HepG2 (cell line): ENCODE measurements at regions not wholly inside any gene's neighbourhood (a gene's known extent, or its start where the extent isn't known, plus 50 kb on each side); places are given as distances from the start of the nearest gene placed in this dataset.

Experiments used
- ATAC-seq: fragments of 200-7000 bp; cut with Tn5 transposase; 3 replicates; pipeline ENCODE4 v1.9.1; 2020; ENCODE audit warnings: mild to moderate bottlenecking, moderate library complexity
- BruUV-seq: library from RNA; stranded (reverse); fragments of 400-500 nt; replicated peaks from 2 replicates; lab custom pipeline; 2021; lab: Mats Ljungman, UMichigan
- CTCF ChIA-PET: fragments of 300-600 bp; formaldehyde crosslinking; extraction: SDS; loops from one replicate; lab custom pipeline; 2021; ENCODE audit warnings: low total read pairs, inconsistent platforms, low intra/inter-chr PET ratio; lab: Yijun Ruan, JAX
- POLR2A ChIA-PET: fragments of 350-600 bp; sonication (Branson Sonifier 250); formaldehyde crosslinking; loops from one replicate; lab custom pipeline; 2020; ENCODE audit warnings: antibody characterized with exemption, inconsistent platforms; lab: Yijun Ruan, JAX
- DNase-seq: peaks from one replicate; pipeline ENCODE4 v3.0.0-alpha.2; 2015; ENCODE audit warnings: low spot score
- FAIRE-seq: peaks from 3 replicates; lab custom pipeline; 2011; peaks lifted over from hg19 to GRCh38; lab: Jason Lieb, UNC
- H2AFZ ChIP-seq: one replicate; pipeline ENCODE4 v1.6.1; 2011; ENCODE audit warnings: low read length, inconsistent platforms
- H3K27ac ChIP-seq: fragments of 300-600 bp; 3 replicates; pipeline ENCODE4 v1.8.0; 2011; ENCODE audit warnings: mixed run types, mild to moderate bottlenecking, mixed read lengths, low read length, inconsistent platforms; ENCODE audit not compliant: insufficient read depth; ENCODE audit errors: extremely low read length
- H3K27me3 ChIP-seq, 2 experiments: fragments of 200-600 bp in 1 of 2; 2 replicates in 1 of 2; 3 replicates in 1 of 2; pipeline versions ENCODE4 v1.6.0 to v1.8.0; 2011; ENCODE audit warnings: low read length in 2 of 2, mild to moderate bottlenecking in 2 of 2, moderate library complexity in 2 of 2, inconsistent platforms in 1 of 2; ENCODE audit not compliant: insufficient read depth in 2 of 2, control insufficient read depth in 1 of 2
- H3K36me3 ChIP-seq, 2 experiments: fragments of 200-600 bp in 1 of 2; replicated peaks in 1 of 2; 2 replicates in 1 of 2; 3 replicates in 1 of 2; pipeline versions ENCODE4 v1.5.1 to v1.8.0; 2011; ENCODE audit warnings: low read length in 2 of 2, inconsistent platforms in 1 of 2; ENCODE audit not compliant: insufficient read depth in 2 of 2, control insufficient read depth in 1 of 2
- H3K4me1 ChIP-seq: 2 replicates; pipeline ENCODE4 v1.5.1; 2012; ENCODE audit warnings: low read length, inconsistent platforms; ENCODE audit not compliant: insufficient read depth
- H3K4me2 ChIP-seq: 2 replicates; pipeline ENCODE4 v1.6.0; 2011; ENCODE audit warnings: low read depth, low read length, inconsistent platforms
- H3K4me3 ChIP-seq, 3 experiments: fragments of 200-600 bp in 1 of 3; sonication (generic), shearing (Covaris generic) in 1 of 3; replicated peaks in 1 of 3; 2 replicates each; pipeline ENCODE4 v1.5.1; 2011 to 2016; ENCODE audit warnings: low read length in 3 of 3, inconsistent platforms in 2 of 3, low read depth in 2 of 3, mild to moderate bottlenecking in 2 of 3, control low read depth in 1 of 3, mixed read lengths in 1 of 3; ENCODE audit not compliant: insufficient read depth in 1 of 3
- H3K79me2 ChIP-seq: one replicate; pipeline ENCODE4 v1.6.1; 2011; ENCODE audit warnings: low read length, inconsistent platforms; ENCODE audit not compliant: insufficient read depth
- H3K9ac ChIP-seq: 2 replicates; pipeline ENCODE4 v1.6.0; 2011; ENCODE audit warnings: mild to moderate bottlenecking, low read depth, low read length, inconsistent platforms; ENCODE audit not compliant: insufficient read depth
- H3K9me3 ChIP-seq: 2 replicates; pipeline ENCODE4 v1.5.1; 2012; ENCODE audit warnings: mild to moderate bottlenecking, low read length
- H4K20me1 ChIP-seq: 2 replicates; pipeline ENCODE4 v1.6.0; 2011; ENCODE audit warnings: inconsistent platforms, mild to moderate bottlenecking, low read length, moderate library complexity; ENCODE audit not compliant: insufficient read depth
- ASH2L ChIP-seq: fragments of 300-600, 200-600 bp; sonication (generic); IDR thresholded peaks from 2 replicates; pipeline ENCODE4 v1.7.0; 2017; ENCODE audit warnings: low read depth, mild to moderate bottlenecking, moderate library complexity, mixed read lengths, low read length; ENCODE audit not compliant: insufficient read length
- BCL6 ChIP-seq: IDR thresholded peaks from 2 replicates; pipeline ENCODE4 v1.6.1; 2016; ENCODE audit warnings: missing genetic modification reagents, missing compliant biosample characterization
- DMAP1 ChIP-seq: IDR thresholded peaks from 2 replicates; pipeline ENCODE4 v1.6.1; 2016
- ELK4 ChIP-seq: sonication (generic); formaldehyde crosslinking; IDR thresholded peaks from 2 replicates; pipeline ENCODE4 v1.9.0; 2021; ENCODE audit warnings: missing genetic modification reagents, borderline replicate concordance
- FOXM1 ChIP-seq: sonication (generic); formaldehyde crosslinking; IDR thresholded peaks from 2 replicates; pipeline ENCODE4 v1.5.0; 2020; ENCODE audit warnings: missing genetic modification reagents
- FOXO4 ChIP-seq: sonication (generic); formaldehyde crosslinking; conservative IDR thresholded peaks from 2 replicates; pipeline ENCODE4 v1.8.1; 2023; ENCODE audit warnings: missing genetic modification reagents
- MXD1 ChIP-seq: sonication (generic); formaldehyde crosslinking; IDR thresholded peaks from 2 replicates; pipeline ENCODE4 v1.4.0; 2020; ENCODE audit warnings: mild to moderate bottlenecking, missing genetic modification reagents
- NCOA2 ChIP-seq: sonication (generic); formaldehyde crosslinking; IDR thresholded peaks from 2 replicates; pipeline ENCODE4 v1.8.0; 2022; ENCODE audit warnings: inconsistent platforms
- PRDM4 ChIP-seq: sonication (generic); formaldehyde crosslinking; IDR thresholded peaks from 2 replicates; pipeline ENCODE4 v1.9.0; 2021; ENCODE audit warnings: missing genetic modification reagents, borderline replicate concordance
- SOX5 ChIP-seq: IDR thresholded peaks from 2 replicates; pipeline ENCODE4 v1.6.1; 2016; ENCODE audit warnings: borderline replicate concordance
- ZBTB14 ChIP-seq: sonication (generic); formaldehyde crosslinking; IDR thresholded peaks from 2 replicates; pipeline ENCODE4 v1.4.0; 2020; ENCODE audit warnings: missing genetic modification reagents
- ZNF251 ChIP-seq: sonication (generic); formaldehyde crosslinking; IDR thresholded peaks from 2 replicates; pipeline ENCODE4 v1.9.0; 2021; ENCODE audit warnings: mild to moderate bottlenecking, missing genetic modification reagents
- ZNF296 ChIP-seq: sonication (generic); formaldehyde crosslinking; conservative IDR thresholded peaks from 2 replicates; pipeline ENCODE4 v1.5.0; 2020; ENCODE audit warnings: mild to moderate bottlenecking, missing genetic modification reagents
- ZNF567 ChIP-seq: sonication (generic); formaldehyde crosslinking; IDR thresholded peaks from 2 replicates; pipeline ENCODE4 v1.8.1; 2023; ENCODE audit warnings: mild to moderate bottlenecking, missing genetic modification reagents, borderline replicate concordance
- ZNF891 ChIP-seq: sonication (generic); formaldehyde crosslinking; IDR thresholded peaks from 2 replicates; pipeline ENCODE4 v1.5.0; 2020; ENCODE audit warnings: mild to moderate bottlenecking, missing genetic modification reagents
- in situ Hi-C: cut with HindIII; loops from 2 replicates; pipeline ENCODE4 v1.10.0; 2017; ENCODE audit warnings: low pct_unique_long_range_greater_than_20kb; ENCODE audit not compliant: extremely low pct_ligation_motif_present
- intact Hi-C: fragments of 100-400 bp; cut with micrococcal nuclease; formaldehyde crosslinking; loops from one replicate; pipeline ENCODE4 v1.10.0; 2022; ENCODE audit not compliant: unreplicated experiment

- no peaks in the 10 kb centered on the region for H3K36me3 ChIP-seq
- ChIA-PET CTCF (no interaction called here), POLR2A (no interaction called here)
- DNase-seq (no peak), FAIRE-seq (no peak), ATAC-seq (no peak)
- intact Hi-C loops: no loop called here
- H3K4me2 ChIP-seq: no peak overlapping the region
- in situ Hi-C loops: no loop called here
- no peaks in the 10 kb centered on the region for H3K9me3 ChIP-seq
- H3K4me1 ChIP-seq: peaks cover 17% of the 10 kb centered on the region
- no TSS peak for BruUV-seq
- H3K27me3 ChIP-seq: no peaks in the 10 kb centered on the region
- H4K20me1 ChIP-seq: no peaks in the 10 kb centered on the region
- H3K79me2 ChIP-seq: no peaks in the 10 kb centered on the region
- H3K27ac ChIP-seq: no peak overlapping the region
- no peak overlapping the region for H3K4me3 ChIP-seq
- no peak overlapping the region for H2AFZ ChIP-seq
- no peak overlapping the region for H3K9ac ChIP-seq
- TF ChIP-seq NCOA2 (no peak), ZNF251 (no peak), ZNF296 (no peak), FOXO4 (no peak), ZBTB14 (CRISPR knock-in tag) (no peak), ASH2L (no peak), FOXM1 (CRISPR knock-in tag) (no peak), BCL6 (CRISPR knock-in tag) (no peak), MXD1 (no peak), SOX5 (CRISPR knock-in tag) (no peak), PRDM4 (CRISPR knock-in tag) (no peak), ZNF891 (no peak), ZNF567 (no peak), ELK4 (CRISPR knock-in tag) (no peak), DMAP1 (CRISPR knock-in tag) (no peak)
These were observed 56.0 kb upstream of the SUCLG2 start for GRCh38 chr3:67710396-67710795.
